H1 (cell line): ENCODE measurements at regions not wholly inside any gene's neighbourhood (a gene's known extent, or its start where the extent isn't known, plus 50 kb on each side); places are given as distances from the start of the nearest gene placed in this dataset.

Experiments
- CTCF ChIA-PET: fragments of 300-600 bp; sonication (Branson Sonifier 250); formaldehyde crosslinking; loops from one replicate; lab custom pipeline; 2021; ENCODE audit not compliant: partially characterized antibody; lab: Charles Lee
- POLR2A ChIA-PET: fragments of 300-600 bp; sonication (Branson Sonifier 250); formaldehyde crosslinking; loops from one replicate; lab custom pipeline; 2021; ENCODE audit warnings: inconsistent platforms; ENCODE audit not compliant: partially characterized antibody; lab: Charles Lee
- DNase-seq, 2 experiments: peaks; one replicate each; pipeline versions ENCODE4 v3.0.0 to v3.0.0-alpha.2; 2010 to 2022; ENCODE audit warnings: low spot score in 2 of 2, low read depth in 1 of 2, mixed read lengths in 1 of 2
- FAIRE-seq: peaks from 2 replicates; lab custom pipeline; 2011; peaks lifted over from hg19 to GRCh38; lab: Jason Lieb, UNC
- H2AFZ ChIP-seq: 2 replicates; pipeline ENCODE4 v1.8.1; 2012; ENCODE audit warnings: low read length, inconsistent platforms
- H2AK5ac ChIP-seq: 2 replicates; pipeline ENCODE4 v1.6.1; 2013; ENCODE audit warnings: low read depth, low read length
- H2BK120ac ChIP-seq: replicated peaks from 2 replicates; pipeline ENCODE3; 2013; ENCODE audit warnings: low read depth, low read length, inconsistent platforms
- H2BK12ac ChIP-seq: 2 replicates; pipeline ENCODE4 v1.6.1; 2013; ENCODE audit warnings: low read depth, low read length
- H2BK15ac ChIP-seq: 2 replicates; pipeline ENCODE4 v1.6.1; 2013; ENCODE audit warnings: low read length
- H2BK20ac ChIP-seq: 2 replicates; pipeline ENCODE4 v1.6.1; 2013; ENCODE audit warnings: low read length
- H2BK5ac ChIP-seq: 2 replicates; pipeline ENCODE4 v1.6.1; 2013; ENCODE audit warnings: low read depth, low read length
- H3K14ac ChIP-seq: 2 replicates; pipeline ENCODE4 v1.6.1; 2013; ENCODE audit warnings: inconsistent platforms; ENCODE audit not compliant: insufficient read length
- H3K18ac ChIP-seq: 2 replicates; pipeline ENCODE4 v1.6.1; 2013; ENCODE audit warnings: low read length; ENCODE audit errors: extremely low read depth
- H3K23ac ChIP-seq: 2 replicates; pipeline ENCODE4 v1.6.1; 2013; ENCODE audit warnings: inconsistent platforms; ENCODE audit not compliant: insufficient read length
- H3K23me2 ChIP-seq: 2 replicates; pipeline ENCODE4 v1.6.1; 2013; ENCODE audit warnings: low read depth, low read length
- H3K27ac ChIP-seq: 2 replicates; pipeline ENCODE4 v1.6.1; 2011; ENCODE audit warnings: low read depth, low read length, inconsistent platforms
- H3K27me3 ChIP-seq, 4 experiments: replicated peaks in 1 of 4; 1 replicate in 1 of 4; 2 replicates in 3 of 4; pipeline versions ENCODE4 v1.6.1 to v1.8.1; 2011 to 2013; ENCODE audit warnings: low read length in 3 of 4, mild to moderate bottlenecking in 3 of 4, inconsistent platforms in 2 of 4, mixed read lengths in 2 of 4, moderate library complexity in 1 of 4; ENCODE audit not compliant: control insufficient read depth in 3 of 4, insufficient read depth in 3 of 4; ENCODE audit errors: extremely low read depth in 1 of 4
- H3K36me3 ChIP-seq, 4 experiments: 2 replicates each; pipeline versions ENCODE4 v1.6.1 to v1.8.1; 2011 to 2013; ENCODE audit warnings: mild to moderate bottlenecking in 4 of 4, low read length in 3 of 4, moderate library complexity in 2 of 4, control low read depth in 1 of 4, inconsistent platforms in 1 of 4; ENCODE audit not compliant: insufficient read depth in 4 of 4, control insufficient read depth in 2 of 4
- H3K4ac ChIP-seq: replicated peaks from 2 replicates; pipeline ENCODE3; 2013; ENCODE audit warnings: low read length, low read depth, mixed read lengths, inconsistent platforms; ENCODE audit not compliant: insufficient read length
- H3K4me1 ChIP-seq, 4 experiments: replicated peaks in 1 of 4; 1 replicate in 1 of 4; 2 replicates in 3 of 4; pipeline versions ENCODE4 v1.6.1 to v1.8.1; 2011 to 2013; ENCODE audit warnings: low read length in 3 of 4, inconsistent platforms in 2 of 4, mixed read lengths in 1 of 4; ENCODE audit not compliant: insufficient read depth in 4 of 4, control insufficient read depth in 3 of 4
- H3K4me2 ChIP-seq, 2 experiments: 2 replicates each; pipeline versions ENCODE4 v1.6.1 to v1.8.1; 2011 to 2013; ENCODE audit warnings: low read depth in 2 of 2, low read length in 2 of 2, control low read depth in 1 of 2, inconsistent platforms in 1 of 2, mild to moderate bottlenecking in 1 of 2; ENCODE audit not compliant: insufficient read depth in 1 of 2
- H3K4me3 ChIP-seq, 4 experiments: fragments of 200-600, 300-600 bp in 1 of 4; sonication (generic), shearing (Covaris generic), sonication (Bioruptor Twin) in 1 of 4; 2 replicates each; pipeline versions ENCODE4 v1.5.1 to v1.8.1; 2011 to 2016; ENCODE audit warnings: low read length in 4 of 4, low read depth in 3 of 4, control low read depth in 2 of 4, inconsistent platforms in 2 of 4, mild to moderate bottlenecking in 2 of 4, mixed read lengths in 1 of 4, moderate library complexity in 1 of 4; ENCODE audit not compliant: insufficient read depth in 2 of 4; ENCODE audit errors: extremely low read depth in 1 of 4
- H3K56ac ChIP-seq: replicated peaks from 2 replicates; pipeline ENCODE3; 2013; ENCODE audit warnings: low read depth, mild to moderate bottlenecking, mixed read lengths, low read length, inconsistent platforms; ENCODE audit not compliant: insufficient read length
- H3K79me1 ChIP-seq: 2 replicates; pipeline ENCODE4 v1.6.1; 2013; ENCODE audit warnings: low read depth, low read length, control low read depth
- H3K79me2 ChIP-seq, 2 experiments: 2 replicates each; pipeline versions ENCODE4 v1.6.1 to v1.8.1; 2012 to 2013; ENCODE audit warnings: low read length in 2 of 2, mild to moderate bottlenecking in 2 of 2, inconsistent platforms in 1 of 2; ENCODE audit not compliant: insufficient read depth in 2 of 2, control insufficient read depth in 1 of 2
- H3K9ac ChIP-seq, 4 experiments: replicated peaks in 1 of 4; 1 replicate in 1 of 4; 2 replicates in 3 of 4; pipeline versions ENCODE4 v1.6.1 to v1.8.1; 2011 to 2013; ENCODE audit warnings: low read depth in 3 of 4, low read length in 3 of 4, control low read depth in 2 of 4, mild to moderate bottlenecking in 2 of 4, moderate library complexity in 2 of 4, inconsistent platforms in 1 of 4; ENCODE audit errors: extremely low read depth in 1 of 4
- H3K9me3 ChIP-seq, 2 experiments: 2 replicates each; pipeline versions ENCODE4 v1.6.1 to v1.8.1; 2012 to 2013; ENCODE audit warnings: mild to moderate bottlenecking in 2 of 2, moderate library complexity in 2 of 2, control low read depth in 1 of 2, inconsistent platforms in 1 of 2, low read depth in 1 of 2, low read length in 1 of 2, mixed read lengths in 1 of 2; ENCODE audit not compliant: insufficient read depth in 2 of 2
- H4K20me1 ChIP-seq, 2 experiments: replicated peaks in 1 of 2; 2 replicates each; pipeline versions ENCODE3 to v1.8.1; 2011 to 2013; ENCODE audit warnings: inconsistent platforms in 2 of 2, low read length in 2 of 2, mild to moderate bottlenecking in 1 of 2; ENCODE audit not compliant: insufficient read depth in 2 of 2, control insufficient read depth in 1 of 2
- H4K5ac ChIP-seq: 2 replicates; pipeline ENCODE4 v1.6.1; 2013; ENCODE audit warnings: low read length, low read depth, mixed read lengths, inconsistent platforms; ENCODE audit not compliant: insufficient read length
- H4K8ac ChIP-seq: 2 replicates; pipeline ENCODE4 v1.8.0; 2013; ENCODE audit warnings: mild to moderate bottlenecking, moderate library complexity, low read length, inconsistent platforms; ENCODE audit not compliant: insufficient read depth; ENCODE audit errors: extremely low read depth
- H4K91ac ChIP-seq: replicated peaks from 2 replicates; pipeline ENCODE3; 2013; ENCODE audit warnings: low read length, mixed read lengths, inconsistent platforms; ENCODE audit not compliant: insufficient read length
- ASH2L ChIP-seq: fragments of 200-600, 300-600 bp; sonication (generic); IDR thresholded peaks from one replicate; pipeline ENCODE4 v1.7.1; 2017; ENCODE audit warnings: low read length
- BACH1 ChIP-seq: IDR thresholded peaks from 2 replicates; pipeline ENCODE4 v1.6.1; 2012; ENCODE audit warnings: low read length, improper control_type of control experiment
- CEBPB ChIP-seq: IDR thresholded peaks from 2 replicates; pipeline ENCODE4 v1.6.1; 2012; ENCODE audit warnings: low read depth, low read length
- CTBP2 ChIP-seq: IDR thresholded peaks from 2 replicates; pipeline ENCODE4 v1.7.0; 2011; ENCODE audit warnings: borderline replicate concordance, mild to moderate bottlenecking, moderate library complexity, mixed read lengths, low read length; ENCODE audit not compliant: insufficient read depth, insufficient read length
- FOSL1 ChIP-seq: IDR thresholded peaks from 2 replicates; pipeline ENCODE4 v1.6.1; 2011; ENCODE audit warnings: mild to moderate bottlenecking, low read depth, low read length, moderate library complexity; ENCODE audit not compliant: insufficient read depth
- GTF2F1 ChIP-seq: IDR thresholded peaks from 2 replicates; pipeline ENCODE4 v1.6.1; 2012; ENCODE audit warnings: low read depth, low read length, improper control_type of control experiment, borderline replicate concordance
- JUND ChIP-seq: IDR thresholded peaks from 2 replicates; pipeline ENCODE4 v1.6.1; 2011; ENCODE audit warnings: mild to moderate bottlenecking, improper control_type of control experiment, low read length
- KDM1A ChIP-seq: fragments of 200-600, 300-600 bp; sonication (generic); IDR thresholded peaks from 2 replicates; pipeline ENCODE4 v1.7.1; 2016; ENCODE audit warnings: mild to moderate bottlenecking, low read length, borderline replicate concordance
- NRF1 ChIP-seq: IDR thresholded peaks from 2 replicates; pipeline ENCODE4 v1.6.1; 2011; ENCODE audit warnings: mild to moderate bottlenecking, low read depth, low read length, improper control_type of control experiment
- PHF8 ChIP-seq: fragments of 200-600 bp; sonication (generic); conservative IDR thresholded peaks from 2 replicates; pipeline ENCODE4 v1.7.1; 2012; ENCODE audit warnings: low read depth, mild to moderate bottlenecking, inconsistent platforms, low read length, moderate library complexity
- WGBS, 2 experiments: shearing (Covaris generic) in 1 of 2; methylation state at CpG; one replicate each; pipeline versions ENCODE4 v1.1.6 to v1.1.7; 2013 to 2015; ENCODE audit warnings: low lambda C conversion rate in 2 of 2, mixed read lengths in 2 of 2, inconsistent platforms in 1 of 2, low coverage in 1 of 2, missing lambda C conversion rate in 1 of 2; ENCODE audit not compliant: insufficient replicate concordance in 2 of 2, insufficient coverage in 1 of 2, insufficient read length in 1 of 2; ENCODE audit errors: extremely low coverage in 1 of 2, missing lambda C conversion rate in 1 of 2; 5-methylcytosine and 5-hydroxymethylcytosine counted together
- TF ChIP-seq, protein P1 (sequence below), 3 experiments: IDR thresholded peaks; 1 replicate in 2 of 3; 2 replicates in 1 of 3; pipeline versions ENCODE4 v1.5.1 to v1.6.1; 2011; ENCODE audit warnings: low read length in 3 of 3, mild to moderate bottlenecking in 3 of 3, inconsistent platforms in 2 of 3, low read depth in 1 of 3, moderate library complexity in 1 of 3; ENCODE audit not compliant: insufficient read depth in 1 of 3; ENCODE audit errors: control extremely low read depth in 1 of 3
- TF ChIP-seq, protein P2 (sequence below): IDR thresholded peaks from 2 replicates; pipeline ENCODE4 v1.6.1; 2011; ENCODE audit warnings: low read depth, mild to moderate bottlenecking, low read length; ENCODE audit not compliant: insufficient read depth

DNA sequence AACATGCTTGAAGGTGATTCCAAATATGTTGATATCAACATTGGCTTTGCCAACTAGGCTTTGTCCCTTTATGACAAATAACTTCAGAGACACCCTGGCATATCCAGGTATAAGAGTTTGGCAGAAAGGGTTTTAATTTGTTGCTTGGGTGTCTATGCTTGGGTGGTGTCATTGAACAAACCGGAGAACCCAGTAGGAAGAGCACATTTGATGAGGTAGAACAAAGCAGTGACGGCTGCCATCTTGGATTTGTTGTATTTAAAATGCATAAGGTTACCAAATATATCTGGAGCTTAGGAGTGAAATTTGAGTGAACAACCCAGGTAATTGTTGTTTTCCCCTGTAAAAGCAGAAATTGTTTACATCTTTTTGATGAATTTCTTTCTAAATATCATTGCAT, 503.7 kb upstream of the JARID2 start:
- Histone ChIP-seq H3K23ac (no peak overlapping the region), H3K9ac (no peak overlapping the region), H3K23me2 (no peaks in the 10 kb centered on the region), H3K18ac (no peak overlapping the region), H2BK120ac (no peak overlapping the region), H3K79me1 (no peaks in the 10 kb centered on the region), H4K5ac (no peak overlapping the region), H3K79me2 (no peaks in the 10 kb centered on the region), H2BK12ac (no peak overlapping the region), H3K4me3 (no peak overlapping the region), H3K14ac (no peak overlapping the region), H4K8ac (no peak overlapping the region), H4K91ac (no peak overlapping the region), H3K27ac (no peak overlapping the region), H3K4me2 (no peak overlapping the region), H3K4ac (no peak overlapping the region), H2BK20ac (no peak overlapping the region), H2AFZ (no peak overlapping the region), H3K56ac (no peak overlapping the region), H2BK15ac (no peak overlapping the region), H3K36me3 (peaks cover 0 to 2% (median 0%) of the 10 kb centered on the region in 4 experiments; a peak in 2 of 8 replicates), H2BK5ac (no peak overlapping the region), H3K9me3 (peaks cover 0 to 3% of the 10 kb centered on the region in 2 experiments; a peak in 1 of 4 replicates), H4K20me1 (no peaks in the 10 kb centered on the region), H2AK5ac (no peak overlapping the region), H3K27me3 (peaks cover 0 to 5% (median 0%) of the 10 kb centered on the region in 4 experiments; a peak in 3 of 7 replicates), H3K4me1 (no peaks in the 10 kb centered on the region)
- 95% methylated on average over 2 of the region's 2 CpGs; no CpG with 5 or more reads in 1 of the 2 experiments for WGBS, 2 experiments
- FAIRE-seq (no peak), DNase-seq (no peak)
- ChIA-PET POLR2A (no interaction called here), CTCF (no interaction called here)
- TF ChIP-seq FOSL1 (no peak), JUND (no peak), KDM1A (no peak), CEBPB (no peak), PHF8 (no peak), BACH1 (no peak), CTBP2 (no peak), ASH2L (no peak), NRF1 (no peak), GTF2F1 (no peak)
- TF ChIP-seq, protein P1, sequence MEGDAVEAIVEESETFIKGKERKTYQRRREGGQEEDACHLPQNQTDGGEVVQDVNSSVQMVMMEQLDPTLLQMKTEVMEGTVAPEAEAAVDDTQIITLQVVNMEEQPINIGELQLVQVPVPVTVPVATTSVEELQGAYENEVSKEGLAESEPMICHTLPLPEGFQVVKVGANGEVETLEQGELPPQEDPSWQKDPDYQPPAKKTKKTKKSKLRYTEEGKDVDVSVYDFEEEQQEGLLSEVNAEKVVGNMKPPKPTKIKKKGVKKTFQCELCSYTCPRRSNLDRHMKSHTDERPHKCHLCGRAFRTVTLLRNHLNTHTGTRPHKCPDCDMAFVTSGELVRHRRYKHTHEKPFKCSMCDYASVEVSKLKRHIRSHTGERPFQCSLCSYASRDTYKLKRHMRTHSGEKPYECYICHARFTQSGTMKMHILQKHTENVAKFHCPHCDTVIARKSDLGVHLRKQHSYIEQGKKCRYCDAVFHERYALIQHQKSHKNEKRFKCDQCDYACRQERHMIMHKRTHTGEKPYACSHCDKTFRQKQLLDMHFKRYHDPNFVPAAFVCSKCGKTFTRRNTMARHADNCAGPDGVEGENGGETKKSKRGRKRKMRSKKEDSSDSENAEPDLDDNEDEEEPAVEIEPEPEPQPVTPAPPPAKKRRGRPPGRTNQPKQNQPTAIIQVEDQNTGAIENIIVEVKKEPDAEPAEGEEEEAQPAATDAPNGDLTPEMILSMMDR (IDR thresholded peaks at IDR 0.05; ENCODE audit: control extremely low read depth in 1 of 3, insufficient read depth in 1 of 3, low read depth in 1 of 3, low read length in 3 of 3) = no peak
- TF ChIP-seq, protein P2, sequence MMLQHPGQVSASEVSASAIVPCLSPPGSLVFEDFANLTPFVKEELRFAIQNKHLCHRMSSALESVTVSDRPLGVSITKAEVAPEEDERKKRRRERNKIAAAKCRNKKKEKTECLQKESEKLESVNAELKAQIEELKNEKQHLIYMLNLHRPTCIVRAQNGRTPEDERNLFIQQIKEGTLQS = no peak
